GM21576 (cell line): ENCODE measurements at regions not wholly inside any gene's neighbourhood (a gene's known extent, or its start where the extent isn't known, plus 50 kb on each side); places are given as distances from the start of the nearest gene placed in this dataset.

ENCODE experiments used
- ATAC-seq: cut with Tn5 transposase; IDR thresholded peaks from one replicate; pipeline ENCODE4 v1.9.1; 2021; ENCODE audit warnings: mild to moderate bottlenecking, moderate library complexity; ENCODE audit not compliant: unreplicated experiment

DNA sequence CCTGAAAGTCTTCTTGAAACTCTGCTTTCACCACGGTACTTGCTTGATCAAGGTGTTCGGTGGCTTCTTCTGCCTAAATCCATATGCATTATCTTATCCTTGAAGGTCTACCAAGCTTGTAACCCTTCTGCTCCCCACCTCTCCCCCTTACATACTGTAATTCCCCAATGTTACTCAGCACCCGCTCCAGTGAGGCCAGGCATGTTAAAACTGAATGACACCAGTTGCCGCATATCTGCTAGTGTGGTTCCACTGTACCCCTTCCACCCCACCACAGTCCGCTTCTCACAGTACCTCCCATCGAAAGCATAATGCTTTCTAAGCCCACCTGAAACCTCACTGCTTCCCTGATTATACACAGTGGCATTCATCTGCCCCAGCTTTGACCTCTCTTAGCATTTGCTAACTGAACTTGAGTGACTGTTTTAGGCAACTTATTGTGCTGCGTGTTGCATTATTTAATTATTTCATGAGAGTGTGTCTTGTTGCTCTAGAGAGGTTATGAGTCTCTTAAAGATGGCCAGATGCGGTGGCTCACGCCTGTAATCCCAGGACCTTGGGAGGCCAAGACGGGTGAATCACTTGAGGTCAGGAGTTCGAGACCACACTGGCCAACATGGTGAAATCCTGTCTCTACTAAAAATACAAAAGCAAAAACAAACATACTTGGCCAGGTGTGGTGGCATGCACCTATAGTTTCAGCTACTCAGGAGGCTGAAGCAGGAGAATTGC is 87.6 kb upstream of the MBNL2 start:
- ATAC-seq: no peak

DNA sequence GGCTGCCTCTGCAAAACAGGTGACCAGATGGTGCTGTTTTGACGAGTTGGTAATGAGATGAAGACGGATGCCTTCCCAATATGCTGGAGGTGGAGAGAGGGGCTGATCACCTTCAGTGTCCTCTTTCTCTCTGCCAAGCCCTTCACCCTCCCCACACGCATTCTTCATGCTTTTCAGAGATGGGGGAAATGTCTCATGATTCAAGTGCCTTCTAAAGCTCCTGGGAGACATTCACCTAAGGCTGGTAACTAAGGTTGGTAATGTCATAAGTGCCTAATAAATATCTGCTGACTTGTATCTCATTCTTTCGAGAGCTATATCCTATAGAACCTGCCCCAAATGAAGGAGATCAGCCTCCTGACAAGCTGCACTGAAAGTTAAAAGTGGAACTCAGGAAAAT is 86.2 kb upstream of the MBNL2 start:
- ATAC-seq: no peak

DNA sequence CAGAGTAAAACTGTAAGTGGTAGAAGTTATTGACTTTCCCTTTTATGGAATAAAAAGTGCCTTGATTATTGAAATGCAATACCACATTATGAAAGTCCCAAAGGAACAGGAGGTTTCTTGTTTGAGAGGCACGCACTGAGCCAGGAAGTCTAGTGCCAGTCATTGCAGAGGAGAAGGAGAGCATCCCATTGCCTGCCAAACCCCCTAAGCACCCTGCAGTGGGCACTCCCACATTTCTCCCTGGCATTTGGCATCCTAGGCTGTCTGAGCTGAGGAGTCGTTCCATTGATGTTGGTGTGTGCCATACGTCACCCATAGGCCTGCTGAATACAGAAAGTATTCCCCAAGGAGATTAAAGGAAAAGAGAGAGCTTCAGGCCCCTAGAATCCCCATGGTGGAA is 85.7 kb upstream of the MBNL2 start:
- no peak for ATAC-seq

DNA sequence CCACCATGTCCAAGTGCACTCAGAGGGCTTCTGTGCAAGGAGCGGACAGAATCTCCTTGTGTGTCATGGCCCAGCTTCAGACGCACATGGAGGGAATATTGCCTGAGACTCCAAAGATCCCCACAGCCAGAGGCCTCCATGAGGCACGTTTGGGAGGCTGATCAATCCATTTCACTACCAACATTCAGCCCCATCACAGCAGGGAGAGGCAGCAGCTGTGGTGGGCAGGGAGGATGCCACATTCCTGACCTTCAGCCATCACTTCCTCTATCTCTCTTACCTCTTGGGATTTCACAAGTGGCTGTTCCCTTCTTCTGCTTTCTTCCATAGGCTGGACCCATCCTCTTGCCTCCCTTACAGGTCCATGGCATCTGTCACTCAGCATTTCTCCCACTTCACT is 82.4 kb upstream of the MBNL2 start:
- no peak for ATAC-seq

DNA sequence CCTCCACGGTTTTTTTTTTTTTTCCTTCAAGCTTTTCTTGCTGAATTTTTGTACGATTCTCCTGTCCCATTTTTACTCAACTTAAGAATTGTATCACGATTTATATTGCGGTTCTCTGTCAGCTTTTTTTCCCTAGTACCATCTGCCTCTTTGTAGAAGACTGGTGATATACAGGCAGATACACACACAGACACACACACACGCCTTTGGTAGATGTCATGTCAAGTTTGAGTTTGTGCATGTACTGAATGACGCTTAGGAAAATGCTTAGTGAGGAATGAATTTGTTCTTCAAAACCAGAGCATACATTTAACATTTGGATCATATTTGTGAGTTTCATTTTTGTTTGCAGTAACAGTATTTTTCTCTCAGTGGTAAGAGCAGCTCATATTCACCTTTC is 82.0 kb upstream of the MBNL2 start:
- no peak for ATAC-seq

DNA sequence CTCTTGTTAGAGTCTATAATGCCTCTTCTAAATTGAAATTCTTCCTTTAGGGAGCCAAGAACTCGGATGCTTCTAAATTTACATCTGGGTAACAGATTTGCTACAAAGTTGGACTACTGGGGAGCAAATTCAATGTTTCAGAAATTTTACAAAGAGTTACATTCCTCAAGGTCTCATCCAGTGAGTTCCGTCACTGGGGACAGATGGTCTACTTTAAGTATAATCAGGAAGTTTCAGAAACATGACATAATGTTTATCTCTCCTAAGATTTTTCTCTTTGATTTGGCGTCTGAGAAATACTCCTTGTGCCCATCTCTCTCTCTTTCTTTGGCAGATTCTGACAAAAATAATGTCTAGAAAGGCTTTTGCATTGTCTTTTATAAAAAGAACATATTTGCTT is 81.5 kb upstream of the MBNL2 start:
- no peak for ATAC-seq

DNA sequence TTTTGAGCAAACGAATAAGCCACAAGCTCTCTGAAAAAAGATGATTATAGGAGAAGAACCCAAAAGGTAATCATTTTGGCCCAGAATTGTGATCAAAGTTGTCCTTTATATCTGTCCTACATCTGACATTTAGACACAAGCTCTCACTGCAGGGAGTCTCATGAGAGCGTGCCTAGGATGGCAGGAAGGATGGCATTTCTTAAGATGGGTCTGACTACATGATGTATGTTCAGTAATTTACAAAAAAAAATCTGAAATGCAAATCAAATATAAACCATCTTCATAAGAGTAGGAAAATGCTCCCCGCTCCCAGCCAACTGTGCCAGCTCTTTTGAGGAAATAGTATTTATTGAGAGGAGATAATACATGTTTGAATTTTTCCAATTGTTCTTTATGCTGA is 81.0 kb upstream of the MBNL2 start:
- no peak for ATAC-seq

DNA sequence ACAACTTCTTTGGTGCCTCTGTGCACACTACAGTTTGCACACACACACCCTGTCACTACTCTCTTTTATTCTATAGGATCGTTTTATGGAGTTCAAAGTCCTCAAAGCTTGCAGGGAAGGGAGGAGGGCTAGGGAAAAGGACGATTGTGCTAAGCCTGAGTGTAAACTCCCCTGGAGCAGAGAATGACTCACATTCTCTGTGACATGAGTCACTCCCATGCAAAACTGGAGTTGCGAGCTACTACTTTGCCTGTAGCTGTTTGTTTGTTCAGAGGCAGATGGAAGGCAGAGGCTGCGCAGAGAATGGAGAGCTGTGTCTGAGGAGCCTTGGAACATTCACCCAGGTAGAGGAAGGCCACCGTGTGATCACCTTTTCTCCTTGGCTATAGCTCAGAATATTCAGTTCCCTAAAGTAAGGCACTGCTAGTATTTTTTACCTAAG is 80.5 kb upstream of the MBNL2 start:
- peak; percentile 93 for ATAC-seq

DNA sequence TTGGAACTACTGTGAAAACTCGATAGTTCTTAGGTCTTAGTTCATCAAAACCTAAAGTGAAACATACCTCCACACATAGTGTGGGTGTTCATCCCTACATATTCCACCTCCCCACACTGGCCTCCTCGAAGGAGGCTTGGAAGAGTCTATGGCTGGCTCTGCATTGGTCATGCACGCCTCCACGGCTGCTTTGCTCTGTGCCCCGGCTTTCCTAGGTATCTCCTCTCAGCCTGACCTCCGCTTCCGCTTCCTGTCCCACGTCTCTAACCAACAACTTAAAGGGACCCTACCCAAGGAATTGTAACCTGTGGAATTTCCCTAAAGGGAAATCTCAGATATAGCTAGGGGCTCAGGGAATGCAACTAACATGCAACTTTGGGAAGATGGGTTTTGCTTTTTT is 79.7 kb upstream of the MBNL2 start:
- ATAC-seq: no peak

DNA sequence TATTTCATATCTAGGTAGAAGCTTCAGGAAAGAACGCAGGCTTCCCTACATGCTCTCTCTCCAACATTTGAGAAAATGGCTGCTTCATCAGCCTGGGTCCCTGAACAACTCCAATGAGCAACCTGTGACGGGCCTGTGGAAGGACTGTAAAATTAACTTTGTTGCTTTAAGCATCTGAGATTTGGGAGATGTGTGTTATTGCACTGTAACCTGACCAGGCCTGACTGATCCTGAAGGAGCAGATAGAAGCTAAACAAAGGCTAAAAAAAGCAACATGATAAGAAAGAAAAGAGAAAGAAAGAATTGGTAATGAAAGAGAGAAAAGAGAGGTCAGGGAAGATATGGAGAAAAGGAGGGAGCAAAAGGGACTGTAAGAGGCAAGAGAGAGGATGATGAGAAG is 77.1 kb upstream of the MBNL2 start:
- no peak for ATAC-seq

DNA sequence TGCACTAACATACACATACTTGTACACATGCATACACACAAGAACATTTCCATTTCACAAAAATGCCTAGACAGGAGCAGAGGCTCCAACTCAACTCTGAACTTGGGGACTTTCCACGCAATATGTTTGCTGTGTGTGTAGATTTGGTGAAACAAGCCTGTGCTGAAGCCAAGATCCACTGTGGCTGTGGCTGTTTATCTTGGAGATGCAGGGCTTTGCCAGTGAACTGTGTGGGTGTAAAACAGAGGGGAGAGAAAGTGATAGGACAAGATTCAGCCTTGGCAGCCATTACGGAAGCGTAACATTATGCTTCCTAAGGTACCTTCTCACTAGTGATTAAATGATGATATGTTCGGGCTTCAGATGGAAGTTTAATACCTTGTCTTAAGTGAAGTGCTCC is 73.2 kb upstream of the MBNL2 start:
- no peak for ATAC-seq

DNA sequence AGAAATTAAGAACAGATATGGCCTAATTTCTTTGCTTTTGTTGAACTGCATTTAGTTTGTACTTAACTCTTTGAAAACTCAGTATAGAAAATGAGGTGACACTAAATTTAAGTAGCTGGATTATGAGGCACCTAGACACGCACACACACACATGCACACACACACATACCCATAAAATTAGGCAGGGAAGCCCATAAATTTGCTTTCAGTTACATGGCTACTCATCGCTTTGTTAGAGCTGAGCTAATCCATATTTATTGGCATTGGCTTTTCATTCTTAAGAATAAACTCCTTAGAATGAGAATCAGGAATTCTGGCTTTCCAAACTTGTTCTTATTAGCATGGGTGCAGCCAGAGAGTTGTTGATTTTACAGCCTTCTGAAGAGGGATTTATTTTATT is 61.7 kb upstream of the MBNL2 start:
- no peak for ATAC-seq

DNA sequence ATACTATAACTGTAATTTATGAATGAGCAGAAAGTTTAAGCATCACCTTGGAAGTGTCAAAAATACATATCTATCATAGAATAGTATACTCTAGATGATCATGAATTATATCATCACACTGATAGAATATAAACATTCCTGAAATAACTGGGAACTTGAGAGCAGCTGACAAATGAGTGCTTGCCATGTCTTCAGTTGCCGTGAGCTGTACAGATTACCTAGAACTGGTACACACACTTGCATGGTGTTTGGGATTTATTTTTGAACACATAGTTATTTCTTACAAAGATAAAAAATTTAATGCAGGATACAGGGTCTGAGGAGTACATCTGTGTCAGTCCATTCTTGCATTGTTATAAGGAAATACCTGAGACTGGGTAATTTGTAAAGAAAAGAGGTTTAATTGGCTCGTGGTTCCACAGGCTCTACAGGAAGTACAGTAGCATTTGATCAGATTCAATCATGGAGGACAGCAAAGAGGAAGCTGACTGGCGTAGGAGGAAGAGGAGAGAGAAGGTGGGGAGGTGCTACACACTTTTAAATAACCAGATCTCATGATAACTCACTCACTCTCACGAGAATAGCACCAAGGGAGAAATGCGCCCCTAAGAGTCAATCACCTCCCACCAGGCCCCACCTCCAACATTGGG is 60.4 kb upstream of the MBNL2 start:
- no peak for ATAC-seq

DNA sequence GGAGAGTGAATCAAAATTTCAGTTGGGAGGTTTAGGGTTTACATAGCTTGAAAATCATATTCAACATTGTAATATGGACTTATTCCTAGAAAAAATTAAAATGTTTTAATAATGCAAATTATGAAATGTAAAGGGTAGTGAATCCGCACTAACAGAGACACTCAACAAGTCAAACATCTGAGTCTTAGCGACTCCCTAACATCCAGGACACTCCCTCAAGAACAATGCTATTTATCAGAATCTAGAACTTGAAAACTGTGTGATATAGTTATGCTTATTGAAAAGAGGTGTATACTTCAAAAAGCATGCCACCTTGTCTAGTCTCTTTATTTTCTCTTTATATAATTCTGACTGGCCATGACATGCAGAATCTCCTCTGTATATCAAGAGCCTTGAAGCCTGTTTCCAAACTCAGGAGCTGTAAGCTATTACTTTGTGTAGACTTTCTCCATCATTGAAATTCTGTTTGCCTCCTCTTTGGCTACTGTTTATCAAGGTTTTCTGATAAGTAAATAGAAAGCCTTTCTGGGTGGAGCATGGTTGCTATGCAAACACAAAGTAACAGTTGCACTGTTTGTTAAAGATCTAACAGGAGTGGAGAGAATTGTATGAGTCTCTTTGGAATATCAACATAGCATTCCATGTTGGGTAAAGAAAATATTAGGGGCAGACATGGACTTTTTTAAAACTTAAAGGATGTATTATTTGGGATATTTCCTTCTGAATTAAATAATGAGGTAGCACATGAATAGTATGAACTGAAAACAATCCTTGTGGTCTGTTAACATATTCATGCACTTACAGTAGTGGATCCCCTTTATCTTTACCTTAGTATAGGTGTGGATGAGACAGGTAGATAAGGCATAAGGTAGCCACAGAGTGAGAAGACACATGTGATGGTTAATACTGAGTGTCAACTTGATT is 56.4 kb upstream of the MBNL2 start:
- no peak for ATAC-seq

DNA sequence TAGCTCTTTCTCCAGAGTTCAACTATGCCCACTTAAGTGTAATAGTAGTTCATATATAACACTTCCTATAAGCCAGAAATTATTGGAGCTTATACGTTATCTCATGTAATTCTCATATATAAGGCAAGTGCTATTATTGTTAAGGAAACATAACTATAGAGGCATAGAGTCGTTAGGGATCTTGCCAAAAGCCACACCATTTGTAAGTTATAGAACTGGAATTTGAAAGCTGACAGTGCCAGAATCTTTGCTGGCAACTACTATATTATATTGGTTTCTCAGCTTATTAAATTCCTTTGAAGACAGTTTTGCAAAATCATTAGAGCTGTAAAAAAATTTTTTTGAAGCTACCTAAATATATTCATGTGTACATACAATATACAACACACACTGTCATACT is 51.0 kb upstream of the MBNL2 start:
- no peak for ATAC-seq
